ENCODE measurements at regions not wholly inside any gene's neighbourhood (a gene's known extent, or its start where the extent isn't known, plus 50 kb on each side); places are given as distances from the start of the nearest gene placed in this dataset.

- no peak for TF ChIP-seq EZH2 (IDR thresholded peaks at IDR 0.05; ENCODE audit: insufficient read depth, poor library complexity, severe bottlenecking)
- TF ChIP-seq EZH2phosphoT487 (IDR thresholded peaks at IDR 0.05; ENCODE audit: insufficient read depth, low read depth) = no peak
Measured at GRCh38 chr5:89069591-89069990, 186.6 kb upstream of the MEF2C start.
